GM19395 (cell line): ENCODE measurements at regions not wholly inside any gene's neighbourhood (a gene's known extent, or its start where the extent isn't known, plus 50 kb on each side); places are given as distances from the start of the nearest gene placed in this dataset.
"Not testable (repeated sequence)": the region's sequence is repeated elsewhere in the genome, so short reads cannot be mapped to it uniquely, and the experiment has no call there.

Experiments
- ATAC-seq: cut with Tn5 transposase; IDR thresholded peaks from one replicate; pipeline ENCODE4 v1.9.1; 2021; ENCODE audit warnings: mild to moderate bottlenecking, moderate library complexity; ENCODE audit not compliant: unreplicated experiment

- no peak for ATAC-seq
Observed at GRCh38 chr12:127767656-127768055, 499.3 kb upstream of the TMEM132C start.

- ATAC-seq: no peak
Observed at GRCh38 chr12:127770118-127770517, 496.9 kb upstream of the TMEM132C start.

- ATAC-seq: no peak
Observed at GRCh38 chr12:127771546-127771945, 495.4 kb upstream of the TMEM132C start.

- no peak for ATAC-seq
Observed at GRCh38 chr12:127773520-127773919, 493.4 kb upstream of the TMEM132C start.

- no peak for ATAC-seq
Observed at GRCh38 chr12:127774828-127775227, 492.1 kb upstream of the TMEM132C start.

GRCh38 chr12:127779301-127780045 is 487.5 kb upstream of the TMEM132C start:
- ATAC-seq: no peak

- ATAC-seq: no peak
Observed at GRCh38 chr12:127780881-127781280, 486.1 kb upstream of the TMEM132C start.

GRCh38 chr12:127781336-127781735 is 485.6 kb upstream of the TMEM132C start:
- ATAC-seq: no peak

- no peak for ATAC-seq
Observed at GRCh38 chr12:127785540-127785939, 481.4 kb upstream of the TMEM132C start.

- ATAC-seq: no peak
Observed at GRCh38 chr12:127785986-127786590, 480.9 kb upstream of the TMEM132C start.

GRCh38 chr12:127787544-127787943 is 479.4 kb upstream of the TMEM132C start:
- no peak for ATAC-seq

GRCh38 chr12:127790376-127790775 is 476.6 kb upstream of the TMEM132C start:
- no peak for ATAC-seq

- no peak for ATAC-seq
Observed at GRCh38 chr12:127791217-127791616, 475.8 kb upstream of the TMEM132C start.

GRCh38 chr12:127797918-127798317 is 469.1 kb upstream of the TMEM132C start:
- no peak for ATAC-seq

- ATAC-seq: no peak
Observed at GRCh38 chr12:127802271-127802670, 464.7 kb upstream of the TMEM132C start.

- no peak for ATAC-seq
Observed at GRCh38 chr12:127803545-127803944, 463.4 kb upstream of the TMEM132C start.

GRCh38 chr12:127809275-127809674 is 457.7 kb upstream of the TMEM132C start:
- ATAC-seq: no peak

- ATAC-seq: no peak
Observed at GRCh38 chr12:127810041-127810440, 456.9 kb upstream of the TMEM132C start.

- not testable (repeated sequence) for ATAC-seq
Observed at GRCh38 chr12:127810459-127810858, 456.5 kb upstream of the TMEM132C start.

GRCh38 chr12:127811988-127812387 is 455.0 kb upstream of the TMEM132C start:
- no peak for ATAC-seq

GRCh38 chr12:127813147-127813546 is 453.8 kb upstream of the TMEM132C start:
- ATAC-seq: no peak

GRCh38 chr12:127819056-127819455 is 447.9 kb upstream of the TMEM132C start:
- no peak for ATAC-seq

GRCh38 chr12:127820271-127820670 is 446.7 kb upstream of the TMEM132C start:
- no peak for ATAC-seq
